Hematopoietic multipotent progenitor cell treated with erythropoietin and hydrocortisone succinate and interleukin-3 and kit ligand, for 6 days (in vitro differentiated cells): ENCODE measurements at regions not wholly inside any gene's neighbourhood (a gene's known extent, or its start where the extent isn't known, plus 50 kb on each side); places are given as distances from the start of the nearest gene placed in this dataset.

Experiments
- DNase-seq: peaks from one replicate; pipeline ENCODE4 v3.0.0-alpha.2; 2015

DNA sequence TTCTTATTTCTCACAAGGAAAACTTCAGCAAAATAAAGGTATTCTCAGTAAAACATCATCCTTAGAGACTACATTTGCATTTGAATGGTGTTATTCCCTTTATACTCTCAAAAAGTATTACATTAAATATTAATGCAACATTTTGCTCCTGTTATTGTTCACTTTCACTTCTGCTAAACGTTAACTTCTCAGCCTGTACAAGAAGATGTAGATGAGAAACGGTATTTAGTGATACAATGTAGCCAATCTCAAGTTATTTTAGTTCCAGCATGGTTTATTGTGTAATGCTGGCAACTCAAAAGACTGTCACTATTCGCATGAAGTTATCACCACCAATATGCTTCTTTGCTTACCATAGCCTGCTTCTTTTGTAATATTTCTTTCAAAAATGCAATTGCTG is 514.1 kb downstream of the CPS1 start:
- DNase-seq, result no peak

GRCh38 chr2:211077216-211077767 is 520.9 kb downstream of the CPS1 start:
- no peak for DNase-seq

DNA sequence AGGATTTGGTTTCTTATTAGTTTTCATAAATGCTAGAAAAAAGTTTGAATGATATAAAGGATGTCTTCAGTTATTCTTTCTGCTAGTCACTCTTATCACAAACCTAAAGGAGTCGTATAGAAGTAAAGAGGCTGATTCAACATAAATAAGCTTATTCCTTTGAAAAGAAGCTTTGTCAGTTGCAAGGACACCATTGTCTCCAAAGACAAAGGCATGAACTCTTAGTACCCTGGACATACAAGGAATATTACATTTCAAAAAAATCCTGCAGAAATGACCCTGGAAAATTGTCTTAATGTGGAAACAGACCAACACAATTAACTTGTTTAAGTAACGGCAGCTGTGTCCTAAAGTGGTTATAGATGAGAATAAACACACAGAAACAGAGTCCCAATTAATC is 528.0 kb downstream of the CPS1 start:
- DNase-seq, result no peak

DNA sequence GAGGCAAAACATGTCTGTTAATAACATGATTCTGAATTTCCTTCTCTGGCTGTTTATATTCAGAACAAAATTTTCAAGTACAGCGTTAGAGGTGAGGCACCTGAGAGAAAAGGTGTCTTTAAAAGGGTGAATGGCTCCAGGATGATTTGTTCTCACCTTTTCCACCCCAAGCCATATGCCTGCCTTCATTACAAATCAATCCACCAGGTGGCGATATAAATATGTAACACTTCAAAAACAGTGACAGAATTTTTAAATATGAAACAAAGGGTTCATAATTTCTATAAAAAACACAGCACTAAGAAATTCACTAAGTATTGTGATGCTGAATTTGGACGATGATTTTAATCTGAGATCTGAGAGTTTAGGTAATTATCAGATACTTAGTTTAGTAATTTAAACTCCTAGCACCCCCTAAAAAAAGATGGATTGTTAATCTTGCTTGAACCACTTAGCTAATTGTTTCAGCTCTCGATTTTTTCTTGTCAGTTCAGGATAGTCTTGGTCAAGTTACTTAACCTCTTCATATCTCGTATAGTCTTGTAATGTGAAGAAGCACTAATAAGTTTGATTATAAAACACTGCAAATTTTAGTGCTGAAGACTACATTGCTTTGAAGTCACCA is 528.8 kb downstream of the CPS1 start:
- DNase-seq, result peak; percentile 68

DNA sequence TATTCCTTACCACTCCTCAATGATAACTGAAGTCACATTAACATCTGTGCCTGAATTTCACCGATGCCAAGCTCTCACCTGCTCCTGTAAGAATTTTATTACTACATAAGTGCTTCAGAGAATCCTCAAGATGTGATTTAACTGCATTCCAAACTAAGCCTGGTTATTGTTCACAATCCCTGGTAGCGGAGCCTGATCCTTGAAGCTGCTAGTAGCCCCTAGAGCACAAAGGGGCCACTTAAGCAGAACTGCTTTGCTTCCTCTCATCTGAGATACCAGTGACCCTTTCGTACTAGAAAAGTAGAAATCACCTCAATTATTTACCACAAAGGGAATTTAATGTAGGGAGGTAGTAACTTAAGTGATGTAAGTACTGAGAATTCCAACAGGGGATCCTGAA is 529.6 kb downstream of the CPS1 start:
- DNase-seq, result no peak

DNA sequence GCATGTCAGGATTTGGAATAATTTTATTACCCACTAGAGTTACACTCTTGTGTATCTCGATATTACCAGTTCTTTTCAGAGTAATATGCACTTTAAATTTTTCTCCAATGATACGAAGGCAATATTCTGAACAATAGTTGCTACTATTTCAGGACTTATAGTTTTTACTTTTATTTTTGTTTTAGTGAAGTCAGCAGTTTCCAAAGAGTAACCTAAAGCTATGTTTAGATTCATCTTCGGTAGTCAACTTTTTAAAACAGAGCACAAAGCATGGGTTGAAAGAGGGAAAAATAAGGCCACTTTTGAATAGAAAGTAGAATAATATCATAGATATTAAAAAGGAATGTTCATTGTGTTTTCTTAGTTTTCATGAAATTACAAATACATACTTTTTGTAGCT is 532.7 kb downstream of the CPS1 start:
- no peak for DNase-seq

DNA sequence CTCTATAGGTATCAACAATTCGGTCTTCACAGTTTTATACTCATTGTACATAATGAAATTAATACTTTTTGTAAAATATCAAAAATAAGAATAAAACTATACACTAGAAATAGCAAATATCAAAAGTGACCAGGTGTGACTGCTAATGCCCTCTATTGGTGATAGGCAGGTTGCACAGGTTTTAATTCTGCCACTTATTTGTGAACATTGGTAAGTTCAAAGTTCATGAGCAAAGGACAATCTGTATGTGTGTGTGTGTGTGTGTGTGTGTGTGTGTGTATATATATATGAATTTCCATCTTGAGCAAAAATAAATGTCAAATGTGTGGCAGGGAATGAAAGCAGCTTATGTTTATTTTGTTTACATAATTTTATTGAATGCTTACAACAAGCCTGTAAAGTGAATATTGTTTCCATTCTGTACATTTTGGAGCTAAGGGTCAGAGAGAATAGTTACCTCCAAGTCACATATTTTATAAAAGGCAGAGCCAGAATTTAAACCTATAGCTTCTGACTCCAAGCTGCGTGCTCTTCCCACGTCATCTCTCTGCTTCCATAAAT is 537.4 kb downstream of the CPS1 start:
- DNase-seq, result peak; percentile 21

- DNase-seq, result no peak
Observed at GRCh38 chr2:211103989-211104388, 547.6 kb downstream of the CPS1 start.

DNA sequence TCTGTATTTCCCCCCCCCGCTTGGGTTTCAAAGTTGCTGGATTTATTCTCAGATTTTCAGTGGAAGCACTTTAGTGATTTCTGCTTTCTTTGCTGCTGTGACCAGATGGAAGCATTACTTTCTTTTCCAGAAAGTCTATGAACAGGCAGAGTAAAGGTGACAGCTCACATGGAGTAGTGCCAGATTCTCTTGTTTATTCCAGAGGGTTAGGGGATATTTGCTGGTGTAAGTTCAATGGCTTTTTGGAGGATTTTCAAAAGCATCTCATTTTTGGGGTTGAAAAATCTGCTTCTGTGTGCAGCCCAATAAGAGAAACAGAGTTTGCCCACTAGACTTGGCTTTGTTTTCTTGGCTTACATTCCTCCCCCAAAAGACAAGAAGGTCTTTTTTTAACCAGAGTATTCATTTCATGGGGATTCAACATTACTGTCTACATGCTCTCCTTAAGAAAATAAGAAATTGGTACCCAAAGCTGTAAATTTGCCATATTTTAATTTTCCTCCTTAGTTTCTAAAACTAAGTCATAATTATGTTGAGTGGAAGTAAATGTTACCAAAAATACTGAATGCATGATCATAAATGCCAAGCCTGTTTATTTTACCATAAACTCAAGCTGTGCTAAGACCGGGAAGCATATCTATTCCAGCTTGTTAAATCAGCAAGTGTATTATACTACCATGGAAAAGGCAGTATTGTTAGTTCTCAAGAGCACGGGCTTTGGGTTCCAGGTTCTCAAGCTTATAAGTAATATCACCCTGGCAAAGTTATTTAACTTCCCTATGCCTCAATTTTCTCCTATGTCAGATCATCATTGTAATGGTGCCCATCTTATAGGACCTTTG is 557.2 kb downstream of the CPS1 start:
- DNase-seq, result no peak

- no peak for DNase-seq
Observed at GRCh38 chr2:211114826-211115455, 558.5 kb downstream of the CPS1 start.

DNA sequence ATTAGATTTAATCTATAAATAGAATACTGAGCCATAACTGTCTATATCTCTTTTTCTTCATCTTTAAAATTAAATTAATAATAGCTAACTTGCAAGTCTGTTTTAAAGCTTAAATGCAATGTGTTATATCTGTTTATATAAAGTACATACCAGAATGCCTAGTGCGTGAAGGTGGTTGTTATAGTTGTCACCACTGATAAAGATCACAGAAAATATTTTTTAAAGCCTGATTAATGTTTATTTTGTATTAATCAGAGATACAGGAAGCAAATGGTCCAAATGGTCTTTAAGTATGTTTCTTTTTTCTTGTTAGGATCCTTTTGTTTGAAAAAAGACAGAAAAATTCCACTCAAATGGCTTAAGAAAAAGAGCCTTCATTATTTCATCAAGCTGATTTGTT is 560.6 kb downstream of the CPS1 start:
- DNase-seq, result no peak

DNA sequence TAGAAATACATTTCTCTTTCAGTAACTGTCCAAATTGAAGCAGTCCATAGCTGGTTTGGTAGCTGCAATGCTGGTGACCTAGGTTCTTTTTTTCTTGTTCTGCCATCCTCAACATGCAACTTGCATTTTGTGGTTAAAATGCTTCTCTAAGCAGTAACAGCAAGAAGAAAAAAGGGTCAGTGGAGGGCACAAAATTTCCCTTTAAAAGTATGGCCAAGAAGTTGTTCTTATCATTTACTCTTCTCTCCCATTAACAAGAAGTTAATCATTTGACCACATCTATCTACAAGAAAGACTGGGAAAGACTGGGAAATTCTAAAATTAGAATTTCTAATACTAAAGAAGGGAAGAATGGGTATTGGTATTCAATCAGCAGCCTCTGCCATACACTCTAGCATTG is 569.9 kb downstream of the CPS1 start:
- DNase-seq, result no peak

DNA sequence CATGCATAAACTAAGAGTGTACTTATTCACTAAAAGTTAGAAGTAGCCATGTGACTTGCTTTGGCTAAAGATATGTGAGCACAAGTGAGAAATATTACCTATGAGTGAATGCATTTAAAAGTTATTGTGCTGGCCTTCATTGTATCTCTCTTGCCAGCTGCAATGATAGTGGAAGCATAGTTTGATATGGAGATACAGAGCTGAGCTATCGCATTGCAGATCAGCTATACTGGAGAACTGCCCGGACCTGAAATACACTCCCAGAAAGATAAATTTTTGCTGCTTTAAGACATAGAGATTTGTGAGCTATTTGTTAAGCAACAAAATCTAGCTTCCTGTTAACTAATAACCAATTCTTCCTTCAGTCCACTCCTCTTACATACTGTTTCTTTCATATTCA is 571.1 kb downstream of the CPS1 start:
- no peak for DNase-seq

DNA sequence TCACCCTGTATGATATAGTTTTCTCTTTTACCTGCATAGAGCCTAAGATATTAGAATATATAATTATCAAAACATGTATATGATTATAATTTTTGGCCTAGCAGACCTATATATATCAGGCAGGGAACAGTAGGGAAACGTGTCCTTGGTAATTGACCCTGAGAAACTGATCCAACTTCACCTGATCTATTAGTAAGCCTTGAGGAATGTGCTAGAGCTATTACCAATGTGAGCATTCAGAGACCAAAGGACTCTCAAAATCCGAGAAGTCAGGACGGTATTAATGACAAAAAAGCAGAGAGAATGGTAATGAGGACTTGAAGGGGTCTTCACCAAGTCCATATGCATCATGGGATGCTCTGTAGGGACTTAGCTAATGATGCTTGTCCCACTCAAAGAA is 571.9 kb downstream of the CPS1 start:
- no peak for DNase-seq

DNA sequence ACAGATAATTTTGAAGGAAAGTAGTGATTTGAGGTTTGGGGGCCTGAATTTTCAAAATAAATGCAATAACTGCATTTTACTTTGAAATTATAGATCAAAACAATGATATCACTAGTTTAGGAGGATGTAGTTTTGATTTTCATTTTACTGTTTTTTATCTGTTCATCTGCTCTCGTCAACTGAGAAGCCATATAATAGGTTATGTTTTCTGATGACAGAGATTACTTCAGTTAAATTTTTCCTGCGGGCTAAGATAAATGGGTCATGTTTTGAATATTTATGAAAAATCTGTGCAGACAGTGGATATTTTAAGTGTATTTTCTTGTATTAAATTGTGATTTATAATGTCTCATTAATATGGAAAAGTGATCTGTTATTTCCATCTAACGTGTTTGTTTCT is 573.4 kb downstream of the CPS1 start:
- DNase-seq, result no peak

GRCh38 chr2:211132046-211132445 is 575.6 kb downstream of the CPS1 start:
- no peak for DNase-seq

DNA sequence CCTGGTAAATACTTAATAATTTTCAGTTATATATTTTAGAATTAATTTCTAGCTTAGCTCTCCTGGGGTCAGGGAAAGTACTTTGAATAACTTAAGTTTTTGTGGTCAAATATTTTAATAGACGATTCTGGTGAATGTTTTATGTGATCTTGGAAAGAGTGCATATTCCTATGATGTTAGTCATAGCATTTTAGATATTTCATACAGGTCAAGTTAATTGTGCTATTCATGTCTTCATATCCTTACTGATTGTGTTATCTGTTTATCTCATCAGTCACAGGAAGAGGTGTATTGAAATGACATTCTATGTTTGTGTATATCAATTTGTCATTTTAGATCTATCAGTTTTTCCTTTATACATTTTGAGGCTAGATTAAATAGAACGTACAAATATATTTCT is 576.2 kb downstream of the CPS1 start:
- no peak for DNase-seq

DNA sequence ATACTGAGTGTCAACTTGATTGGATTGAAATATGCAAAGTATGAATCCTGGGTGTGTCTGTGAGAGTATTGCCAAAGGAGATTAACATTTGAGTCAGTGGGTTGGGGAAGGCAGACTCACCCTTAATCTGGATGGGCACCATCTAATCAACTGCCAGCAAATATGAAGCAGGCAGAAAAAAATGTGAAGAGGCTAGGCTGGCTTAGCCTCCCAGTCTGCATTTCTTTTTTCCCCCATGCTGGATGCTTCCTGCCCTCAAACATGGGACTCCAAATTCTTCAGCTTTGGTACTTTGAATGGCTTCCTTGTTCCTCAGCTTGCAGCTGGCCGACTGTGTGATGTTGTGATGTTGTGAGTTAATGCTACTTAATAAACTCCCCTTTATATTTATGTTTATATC is 577.4 kb downstream of the CPS1 start:
- no peak for DNase-seq

- DNase-seq, result no peak
Observed at GRCh38 chr2:211138551-211138950, 582.2 kb downstream of the CPS1 start.

DNA sequence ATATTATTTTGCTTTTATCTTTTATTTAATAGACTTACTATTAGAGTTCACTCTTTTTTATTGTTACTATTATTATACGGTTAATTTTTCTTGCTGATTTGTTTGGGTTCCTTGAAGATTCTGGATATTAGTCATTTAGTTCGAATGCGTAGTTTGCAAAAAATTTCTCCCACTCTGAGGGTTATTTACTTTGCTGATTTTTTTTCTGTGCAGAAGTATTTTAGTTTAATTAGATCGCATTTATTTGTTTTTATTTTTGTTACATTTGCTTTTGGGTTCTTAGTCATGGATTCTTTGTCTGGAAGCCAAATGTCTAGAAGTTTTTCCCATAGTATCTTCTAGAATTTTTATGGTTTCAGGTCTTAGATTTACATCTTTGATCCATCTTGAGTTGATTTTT is 585.2 kb downstream of the CPS1 start:
- DNase-seq, result no peak

DNA sequence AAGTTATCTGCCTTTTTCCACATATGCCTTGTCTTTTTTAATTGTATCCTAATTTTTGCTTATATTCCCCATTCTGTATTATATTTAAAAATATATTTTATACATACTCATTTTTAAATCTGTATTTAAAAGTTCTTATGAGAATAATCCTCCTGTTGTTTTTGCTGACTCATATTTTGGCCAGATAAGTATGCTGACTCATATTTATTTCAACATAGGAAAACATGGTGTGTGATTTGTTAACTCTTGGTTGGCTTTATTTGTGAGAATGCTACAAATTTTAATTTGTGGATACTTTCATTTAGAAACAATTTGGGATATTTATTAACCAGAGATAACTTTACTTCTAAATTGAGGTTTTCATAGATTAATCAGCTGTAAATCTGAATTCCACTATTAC is 587.7 kb downstream of the CPS1 start:
- no peak for DNase-seq

GRCh38 chr2:211144974-211145665 is 588.7 kb downstream of the CPS1 start:
- no peak for DNase-seq

DNA sequence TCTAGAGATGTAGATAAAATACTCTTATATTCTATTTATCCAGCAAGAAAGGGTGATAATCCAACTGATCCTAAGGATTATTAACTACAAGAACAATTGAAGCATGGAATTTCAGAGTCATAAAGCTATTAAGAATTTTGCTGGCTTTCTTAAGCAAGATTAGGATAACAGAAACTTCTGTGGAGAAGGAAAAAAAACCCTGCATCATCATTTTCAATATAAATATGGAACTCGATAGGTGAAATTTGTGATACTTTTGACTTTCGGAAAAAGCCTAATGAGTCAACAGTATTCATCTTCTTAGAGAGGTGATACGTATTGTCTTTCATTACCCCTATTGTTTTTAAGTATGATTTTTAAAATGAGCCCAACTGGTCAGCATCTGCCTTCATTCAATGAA is 593.3 kb downstream of the CPS1 start:
- no peak for DNase-seq
